GM18951 (cell line): ENCODE measurements at regions not wholly inside any gene's neighbourhood (a gene's known extent, or its start where the extent isn't known, plus 50 kb on each side); places are given as distances from the start of the nearest gene placed in this dataset.
"Not testable (repeated sequence)": the region's sequence is repeated elsewhere in the genome, so short reads cannot be mapped to it uniquely, and the experiment has no call there.

Experiments
- POLR2A ChIP-seq: IDR thresholded peaks from 4 replicates; pipeline ENCODE4 v1.6.1; 2011; ENCODE audit warnings: mild to moderate bottlenecking; ENCODE audit not compliant: insufficient read length, insufficient read depth; ENCODE audit errors: extremely low read depth
- in situ Hi-C: fragments of 300-500 bp; cut with MboI; formaldehyde crosslinking; loops from one replicate; pipeline ENCODE4 v1.12.0; 2022; ENCODE audit warnings: low sequenced_read_pairs, mixed read lengths, inconsistent platforms; ENCODE audit not compliant: unreplicated experiment

GRCh38 chrX:1874899-1875298 lies 260.0 kb downstream of the ASMT start:
- in situ Hi-C loops: no loop called here
- no peak for TF ChIP-seq POLR2A

GRCh38 chrX:1876041-1876440 lies 261.2 kb downstream of the ASMT start:
- in situ Hi-C loops: no loop called here
- no peak for TF ChIP-seq POLR2A

- in situ Hi-C loops: no loop called here
Observed at GRCh38 chrX:1877780-1878179, 262.9 kb downstream of the ASMT start.

GRCh38 chrX:1880884-1881817 lies 266.3 kb downstream of the ASMT start:
- in situ Hi-C loops: not testable (repeated sequence)

More at GRCh38 chrX:1877780-1878179, 262.9 kb downstream of the ASMT start:
- no peak for TF ChIP-seq POLR2A

GRCh38 chrX:1883772-1884171 lies 268.9 kb downstream of the ASMT start:
- in situ Hi-C loops: no loop called here
- TF ChIP-seq POLR2A: no peak

GRCh38 chrX:1884446-1884845 lies 269.6 kb downstream of the ASMT start:
- in situ Hi-C loops: no loop called here

GRCh38 chrX:1885116-1885515 lies 270.3 kb downstream of the ASMT start:
- no peak for TF ChIP-seq POLR2A
- in situ Hi-C loops: no loop called here

More at GRCh38 chrX:1884446-1884845, 269.6 kb downstream of the ASMT start:
- no peak for TF ChIP-seq POLR2A

GRCh38 chrX:1888305-1888704 lies 273.4 kb downstream of the ASMT start:
- in situ Hi-C loops: not testable (repeated sequence)

- no peak for TF ChIP-seq POLR2A
- in situ Hi-C loops: no loop called here
Observed at GRCh38 chrX:1894026-1894294, 279.1 kb downstream of the ASMT start.

GRCh38 chrX:1894740-1895139 lies 279.9 kb downstream of the ASMT start:
- no peak for TF ChIP-seq POLR2A
- in situ Hi-C loops: no loop called here

GRCh38 chrX:1895583-1895982 lies 280.7 kb downstream of the ASMT start:
- no peak for TF ChIP-seq POLR2A
- in situ Hi-C loops: no loop called here

- no peak for TF ChIP-seq POLR2A
- in situ Hi-C loops: no loop called here
Observed at GRCh38 chrX:1899841-1900240, 285.0 kb downstream of the ASMT start.

GRCh38 chrX:1902901-1903235 lies 288.0 kb downstream of the ASMT start:
- in situ Hi-C loops: no loop called here
- no peak for TF ChIP-seq POLR2A

GRCh38 chrX:1903236-1903935 lies 288.5 kb downstream of the ASMT start:
- no peak for TF ChIP-seq POLR2A
- in situ Hi-C loops: no loop called here

GRCh38 chrX:1904663-1905218 lies 289.9 kb downstream of the ASMT start:
- in situ Hi-C loops: no loop called here
- TF ChIP-seq POLR2A: no peak
